GM12801 (cell line): ENCODE measurements at regions not wholly inside any gene's neighbourhood (a gene's known extent, or its start where the extent isn't known, plus 50 kb on each side); places are given as distances from the start of the nearest gene placed in this dataset.

ENCODE experiments used
- CTCF ChIP-seq: IDR thresholded peaks from one replicate; pipeline ENCODE4 v1.5.1; 2011; ENCODE audit warnings: control low read depth; ENCODE audit not compliant: insufficient read length; ENCODE audit errors: extremely low read depth

DNA sequence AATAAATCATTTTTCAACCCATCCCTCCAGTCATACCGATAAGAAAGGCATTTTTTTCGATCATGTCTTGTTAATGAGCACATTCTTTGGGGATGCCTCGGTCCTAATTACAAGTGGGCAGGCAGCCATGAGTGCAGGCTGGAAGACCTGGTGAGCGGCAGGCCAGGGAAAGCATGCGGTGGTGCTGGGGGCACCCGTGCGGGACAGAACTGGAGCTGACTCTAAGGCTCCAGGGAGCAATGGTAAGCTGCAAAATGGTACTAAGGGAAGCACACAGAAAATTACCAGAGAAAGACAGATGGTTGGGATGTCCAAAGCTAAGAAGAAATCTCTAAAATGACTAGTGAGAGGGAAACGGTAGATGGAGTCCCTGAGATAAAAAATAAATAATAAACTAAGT is 411.0 kb upstream of the AGA start:
- no peak for TF ChIP-seq CTCF

DNA sequence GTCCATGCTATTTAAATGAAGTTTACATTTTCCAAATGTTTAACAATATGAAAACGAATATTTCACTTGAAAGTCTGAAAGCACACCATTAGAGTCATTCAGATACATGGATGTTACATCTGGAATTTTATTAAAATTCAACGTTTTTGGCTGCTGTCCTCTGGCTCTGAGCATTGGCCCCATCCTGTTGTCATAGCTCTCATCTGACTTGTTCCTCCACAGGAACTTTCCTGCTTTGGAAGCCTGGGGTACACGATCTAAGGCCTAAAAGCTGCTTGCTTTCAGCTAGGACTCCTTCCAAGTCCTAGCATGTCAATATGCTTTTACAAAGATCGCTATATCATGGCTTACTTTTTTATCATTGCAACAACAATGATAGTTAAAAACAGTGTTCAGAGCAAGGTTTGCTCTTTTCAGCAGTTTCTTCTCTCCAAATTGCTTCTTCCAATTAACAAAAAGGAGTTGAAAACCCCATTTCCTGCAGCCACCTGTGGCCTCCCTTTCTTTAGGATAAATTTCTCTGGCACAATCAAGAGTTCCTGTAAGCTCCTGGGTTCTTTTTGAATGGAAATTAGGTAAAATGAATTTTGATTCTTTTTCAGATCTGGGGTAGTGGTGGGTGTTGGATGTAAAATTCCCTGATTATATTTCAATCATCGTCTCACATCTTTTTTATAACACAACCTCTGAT is 413.4 kb upstream of the AGA start:
- TF ChIP-seq CTCF, result no peak

DNA sequence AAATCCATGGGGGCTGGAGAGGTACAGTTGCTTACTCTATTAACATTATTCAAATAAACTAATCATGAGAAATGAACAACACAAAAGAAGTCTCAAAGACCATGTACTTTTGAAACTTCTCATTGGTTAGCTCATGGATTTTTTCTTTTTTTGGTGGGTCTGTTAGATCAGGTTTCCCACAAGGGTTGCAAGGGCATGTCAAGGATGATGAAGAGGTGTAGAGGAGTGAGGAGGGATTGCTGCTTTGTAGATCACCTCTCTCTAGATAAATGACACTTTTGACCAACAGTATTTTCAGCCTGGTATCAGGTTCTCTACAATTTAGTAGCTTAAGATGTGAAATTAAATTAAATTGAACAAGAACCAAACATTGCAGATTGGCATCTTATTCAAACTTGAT is 417.9 kb upstream of the AGA start:
- no peak for TF ChIP-seq CTCF

DNA sequence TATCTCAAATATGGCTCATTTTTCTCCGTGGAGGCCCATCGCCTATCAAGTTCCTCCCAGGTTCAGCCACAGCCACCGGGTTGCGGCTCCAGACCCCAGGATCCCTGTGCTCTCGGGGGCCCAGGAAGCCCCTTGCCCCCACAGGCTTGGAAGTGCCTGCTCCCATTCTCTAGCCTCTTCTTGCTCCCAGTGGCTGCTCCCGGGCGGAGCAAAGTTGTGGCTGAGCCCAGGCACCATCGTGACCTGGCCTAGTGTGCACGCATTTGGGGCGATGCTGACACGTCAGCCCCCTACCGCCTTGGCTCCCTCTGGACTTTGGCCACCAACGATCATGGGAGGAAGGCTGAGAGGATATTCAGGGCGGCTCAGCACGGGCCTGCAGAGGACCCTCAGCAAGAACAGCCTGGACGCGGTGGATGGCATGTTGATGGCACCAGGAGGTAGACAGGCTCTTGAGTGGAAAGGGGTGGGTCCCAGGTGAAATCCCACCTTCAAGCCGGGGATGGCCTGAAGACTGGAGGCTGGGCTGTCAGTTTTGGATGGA is 419.4 kb upstream of the AGA start:
- TF ChIP-seq CTCF, result no peak

- no peak for TF ChIP-seq CTCF
Measured at GRCh38 chr4:177862541-177863176, 420.4 kb upstream of the AGA start.

DNA sequence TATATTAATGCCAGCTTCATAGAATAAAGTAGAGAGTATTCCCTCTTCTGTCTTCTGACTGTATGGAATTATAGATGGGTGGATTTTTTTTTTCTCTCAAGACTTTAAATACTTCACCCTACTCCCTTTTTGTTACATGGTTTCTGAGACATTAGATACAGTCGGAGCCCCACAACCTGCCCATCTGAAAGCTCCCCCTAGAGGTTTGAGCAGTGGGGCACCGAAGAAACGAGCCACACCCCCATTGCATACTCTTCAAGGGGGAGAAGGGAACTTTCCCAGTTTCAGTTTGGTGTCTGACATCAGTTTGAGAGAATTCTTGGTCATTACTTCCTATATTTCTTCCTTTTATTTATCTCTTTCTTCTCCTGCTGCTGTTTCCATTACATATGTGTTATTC is 437.6 kb upstream of the AGA start:
- TF ChIP-seq CTCF, result no peak

- no peak for TF ChIP-seq CTCF
Measured at GRCh38 chr4:177895136-177895535, 452.9 kb upstream of the AGA start.
